Neural cell (in vitro differentiated cells): ENCODE measurements at regions not wholly inside any gene's neighbourhood (a gene's known extent, or its start where the extent isn't known, plus 50 kb on each side); places are given as distances from the start of the nearest gene placed in this dataset.

Source experiments
- H2AFZ ChIP-seq: fragments of 200-600, 300-800 bp; sonication (generic), shearing (Covaris generic); 2 replicates; pipeline ENCODE4 v1.6.0; 2014; ENCODE audit warnings: low read depth, mild to moderate bottlenecking, antibody characterized with exemption, low read length, moderate library complexity
- H3F3A ChIP-seq: fragments of 200-600 bp; shearing (Covaris generic); 2 replicates; pipeline ENCODE4 v1.6.1; 2016; ENCODE audit warnings: mild to moderate bottlenecking, moderate library complexity, mixed read lengths, antibody characterized with exemption, low read length; ENCODE audit not compliant: insufficient read depth, poor library complexity, severe bottlenecking
- H3K27ac ChIP-seq: fragments of 200-600, 300-800 bp; sonication (generic), shearing (Covaris generic); 2 replicates; pipeline ENCODE4 v1.5.1; 2014; ENCODE audit warnings: mild to moderate bottlenecking, low read length, moderate library complexity
- H3K27me3 ChIP-seq: fragments of 300-800, 200-600 bp; sonication (generic), shearing (Covaris generic); 2 replicates; pipeline ENCODE4 v1.6.0; 2014; ENCODE audit warnings: mild to moderate bottlenecking, low read depth, low read length, moderate library complexity; ENCODE audit not compliant: insufficient read depth
- H3K36me3 ChIP-seq: fragments of 300-800, 200-600 bp; sonication (generic), shearing (Covaris generic); 2 replicates; pipeline ENCODE4 v1.5.1; 2014; ENCODE audit warnings: mild to moderate bottlenecking, antibody characterized with exemption, low read length, moderate library complexity; ENCODE audit not compliant: insufficient read depth
- H3K4me2 ChIP-seq: fragments of 300-800, 200-600 bp; sonication (generic), shearing (Covaris generic); 2 replicates; pipeline ENCODE4 v1.6.0; 2014; ENCODE audit warnings: mild to moderate bottlenecking, low read length
- H3K4me3 ChIP-seq: fragments of 300-800, 200-600 bp; sonication (generic), shearing (Covaris generic); 2 replicates; pipeline ENCODE4 v1.5.1; 2014; ENCODE audit warnings: mild to moderate bottlenecking, low read length, moderate library complexity
- H3K79me2 ChIP-seq: fragments of 200-600 bp; shearing (Covaris generic); replicated peaks from 2 replicates; pipeline ENCODE4 v1.6.0; 2014; ENCODE audit warnings: mild to moderate bottlenecking, low read length, moderate library complexity; ENCODE audit not compliant: insufficient read depth
- H3K9ac ChIP-seq: fragments of 300-800, 200-600 bp; sonication (generic), shearing (Covaris generic); 2 replicates; pipeline ENCODE4 v1.6.1; 2016; ENCODE audit warnings: mild to moderate bottlenecking, low read length, mixed read lengths
- H3K9me2 ChIP-seq: fragments of 200-600 bp; shearing (Covaris generic); 2 replicates; pipeline ENCODE4 v1.6.1; 2016; ENCODE audit warnings: mild to moderate bottlenecking, low read length, mixed read lengths; ENCODE audit not compliant: insufficient read depth
- H3K9me3 ChIP-seq: fragments of 200-600, 300-800 bp; sonication (generic), shearing (Covaris generic); 2 replicates; pipeline ENCODE4 v1.6.1; 2016; ENCODE audit warnings: mild to moderate bottlenecking, mixed run types, low read length, moderate library complexity, mixed read lengths
- H4K20me1 ChIP-seq: fragments of 200-600 bp; shearing (Covaris generic); 2 replicates; pipeline ENCODE4 v1.6.1; 2016; ENCODE audit warnings: mild to moderate bottlenecking, mixed run types; ENCODE audit not compliant: insufficient read depth
- EP300 ChIP-seq: fragments of 450-650 bp; conservative IDR thresholded peaks from 2 replicates; pipeline ENCODE4 v1.6.1; 2014; ENCODE audit warnings: antibody characterized with exemption, mild to moderate bottlenecking, moderate library complexity; ENCODE audit not compliant: poor library complexity, severe bottlenecking
- EZH2 ChIP-seq: fragments of 200-600, 300-800 bp; shearing (Covaris generic), sonication (generic); IDR thresholded peaks from 2 replicates; pipeline ENCODE4 v1.6.1; 2014; ENCODE audit warnings: antibody characterized with exemption, low read length, borderline replicate concordance, mild to moderate bottlenecking; ENCODE audit not compliant: insufficient read depth, poor library complexity, severe bottlenecking
- MXI1 ChIP-seq: fragments of 450-650 bp; conservative IDR thresholded peaks from 2 replicates; pipeline ENCODE4 v1.6.1; 2014; ENCODE audit warnings: antibody characterized with exemption, mild to moderate bottlenecking; ENCODE audit not compliant: poor library complexity, severe bottlenecking
- POLR2AphosphoS5 ChIP-seq: IDR thresholded peaks from 2 replicates; pipeline ENCODE4 v1.6.1; 2012
- RAD21 ChIP-seq: fragments of 450-650 bp; conservative IDR thresholded peaks from 2 replicates; pipeline ENCODE4 v1.6.1; 2014; ENCODE audit warnings: antibody characterized with exemption, mild to moderate bottlenecking, moderate library complexity
- REST ChIP-seq: IDR thresholded peaks from 2 replicates; pipeline ENCODE4 v1.6.1; 2012; ENCODE audit warnings: borderline replicate concordance
- SMC3 ChIP-seq: fragments of 450-650 bp; conservative IDR thresholded peaks from 2 replicates; pipeline ENCODE4 v1.6.1; 2014; ENCODE audit warnings: antibody characterized with exemption, mild to moderate bottlenecking, moderate library complexity; ENCODE audit not compliant: poor library complexity
- TAF1 ChIP-seq: IDR thresholded peaks from 2 replicates; pipeline ENCODE4 v1.6.1; 2012; ENCODE audit warnings: low read depth
- TF ChIP-seq, protein P1 (sequence below): fragments of 450-650 bp; IDR thresholded peaks from 2 replicates; pipeline ENCODE4 v1.5.1; 2014; ENCODE audit warnings: antibody characterized with exemption, mild to moderate bottlenecking, moderate library complexity; ENCODE audit not compliant: poor library complexity, severe bottlenecking

DNA sequence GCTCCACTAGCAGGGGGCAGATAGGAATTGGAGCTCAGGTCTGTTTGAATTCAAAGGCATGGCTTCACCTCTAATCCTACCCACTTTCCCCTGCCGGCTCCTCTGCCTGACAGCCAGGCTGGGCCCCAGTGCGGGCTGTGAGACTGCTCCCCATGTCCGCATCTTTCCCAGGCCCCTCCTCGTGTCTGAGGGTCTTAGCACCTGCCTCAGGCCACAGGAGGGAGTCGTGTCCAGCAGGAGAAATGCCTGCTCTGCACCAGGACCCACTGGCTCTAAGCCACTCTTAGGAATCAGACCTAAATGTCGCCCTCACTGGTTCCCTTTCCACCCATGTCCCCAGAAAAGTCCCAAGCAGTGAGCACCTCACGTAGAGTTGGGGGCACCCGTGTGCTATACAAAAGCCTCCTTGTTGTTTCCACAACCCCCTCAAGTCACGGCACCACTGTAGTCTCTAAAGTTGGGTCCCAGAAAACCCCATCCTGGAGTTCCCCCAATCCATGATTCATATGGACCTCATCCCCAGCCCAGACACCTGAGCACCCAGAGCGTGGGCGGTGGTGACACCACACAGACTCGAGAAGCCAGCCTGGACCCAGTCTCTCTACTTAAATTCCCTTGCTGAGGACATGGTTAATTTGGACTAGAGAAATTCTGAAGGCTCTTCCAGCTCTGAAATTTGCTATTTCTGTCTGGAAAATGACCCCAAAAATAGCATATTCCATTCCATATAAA, 466.4 kb upstream of the ZMIZ1 start:
- H3K9me3 ChIP-seq: no peaks in the 10 kb centered on the region
- H3K27ac ChIP-seq: no peak overlapping the region
- H4K20me1 ChIP-seq: no peaks in the 10 kb centered on the region
- no peak overlapping the region for H3K9ac ChIP-seq
- TF ChIP-seq TAF1 (no peak), EP300 (no peak), EZH2 (no peak), REST (no peak), POLR2AphosphoS5 (no peak), MXI1 (no peak), SMC3 (no peak)
- TF ChIP-seq, protein P1, sequence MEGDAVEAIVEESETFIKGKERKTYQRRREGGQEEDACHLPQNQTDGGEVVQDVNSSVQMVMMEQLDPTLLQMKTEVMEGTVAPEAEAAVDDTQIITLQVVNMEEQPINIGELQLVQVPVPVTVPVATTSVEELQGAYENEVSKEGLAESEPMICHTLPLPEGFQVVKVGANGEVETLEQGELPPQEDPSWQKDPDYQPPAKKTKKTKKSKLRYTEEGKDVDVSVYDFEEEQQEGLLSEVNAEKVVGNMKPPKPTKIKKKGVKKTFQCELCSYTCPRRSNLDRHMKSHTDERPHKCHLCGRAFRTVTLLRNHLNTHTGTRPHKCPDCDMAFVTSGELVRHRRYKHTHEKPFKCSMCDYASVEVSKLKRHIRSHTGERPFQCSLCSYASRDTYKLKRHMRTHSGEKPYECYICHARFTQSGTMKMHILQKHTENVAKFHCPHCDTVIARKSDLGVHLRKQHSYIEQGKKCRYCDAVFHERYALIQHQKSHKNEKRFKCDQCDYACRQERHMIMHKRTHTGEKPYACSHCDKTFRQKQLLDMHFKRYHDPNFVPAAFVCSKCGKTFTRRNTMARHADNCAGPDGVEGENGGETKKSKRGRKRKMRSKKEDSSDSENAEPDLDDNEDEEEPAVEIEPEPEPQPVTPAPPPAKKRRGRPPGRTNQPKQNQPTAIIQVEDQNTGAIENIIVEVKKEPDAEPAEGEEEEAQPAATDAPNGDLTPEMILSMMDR: no peak
- no peaks in the 10 kb centered on the region for H3F3A ChIP-seq
- no peaks in the 10 kb centered on the region for H3K27me3 ChIP-seq
- H3K36me3 ChIP-seq: no peaks in the 10 kb centered on the region
- no peak overlapping the region for H2AFZ ChIP-seq
- H3K79me2 ChIP-seq: no peaks in the 10 kb centered on the region
- no peak overlapping the region for H3K4me3 ChIP-seq
- H3K9me2 ChIP-seq: no peaks in the 10 kb centered on the region
- no peak overlapping the region for H3K4me2 ChIP-seq

GRCh38 chr10:78604286-78604685, 464.5 kb upstream of the ZMIZ1 start:
- Histone ChIP-seq H3K9ac (no peak overlapping the region), H3K4me3 (no peak overlapping the region), H3K36me3 (no peaks in the 10 kb centered on the region), H3K27me3 (no peaks in the 10 kb centered on the region), H3K9me3 (no peaks in the 10 kb centered on the region), H3K79me2 (no peaks in the 10 kb centered on the region), H2AFZ (no peak overlapping the region), H3K27ac (no peak overlapping the region), H3K4me2 (no peak overlapping the region), H3K9me2 (no peaks in the 10 kb centered on the region), H3F3A (no peaks in the 10 kb centered on the region), H4K20me1 (no peaks in the 10 kb centered on the region)
- no peak for TF ChIP-seq EP300
- TF ChIP-seq RAD21: no peak
- TF ChIP-seq, protein P1: no peak
- TF ChIP-seq POLR2AphosphoS5: no peak
- no peak for TF ChIP-seq EZH2
- no peak for TF ChIP-seq SMC3
- no peak for TF ChIP-seq REST
- no peak for TF ChIP-seq TAF1
- TF ChIP-seq MXI1: no peak
